ENCODE measurements at regions not wholly inside any gene's neighbourhood (a gene's known extent, or its start where the extent isn't known, plus 50 kb on each side); places are given as distances from the start of the nearest gene placed in this dataset.
"Not testable (repeated sequence)": the region's sequence is repeated elsewhere in the genome, so short reads cannot be mapped to it uniquely, and the experiment has no call there.

DNA sequence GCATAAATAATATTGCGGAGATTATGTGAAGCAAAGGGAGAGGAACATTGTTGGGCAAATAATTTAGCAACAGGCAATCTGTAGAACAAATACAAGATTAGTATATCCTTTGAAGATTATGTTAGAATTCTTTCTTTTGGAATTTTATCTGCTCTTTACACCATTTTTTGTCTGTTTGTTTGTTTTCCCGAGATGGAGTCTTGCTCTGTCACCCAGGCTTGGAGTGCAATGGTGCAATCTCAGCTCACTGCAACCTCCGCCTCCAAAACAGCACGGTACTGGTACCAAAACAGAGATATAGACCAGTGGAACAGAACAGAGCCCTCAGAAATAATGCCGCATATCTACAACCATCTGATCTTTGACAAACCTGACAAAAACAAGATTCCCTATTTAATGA is 250.3 kb downstream of the FSIP2 start:
- DNase-seq (ENCODE audit: extremely low read depth in 1 of 4, low spot score in 3 of 4); H2AFZ ChIP-seq (ENCODE audit: low read depth, low read length); H3K4me2 ChIP-seq (ENCODE audit: insufficient read depth, low read length); H3K4me1 ChIP-seq (replicated peaks in 1 of 2; ENCODE audit: control insufficient read depth in 2 of 2, insufficient read depth in 2 of 2, low read length in 2 of 2); H3K4me3 ChIP-seq; H3K36me3 ChIP-seq (ENCODE audit: control insufficient read depth, insufficient read depth, low read length); H3K9me1 ChIP-seq (ENCODE audit: control insufficient read depth, insufficient read depth, low read length); H3K9ac ChIP-seq (ENCODE audit: insufficient read depth in 1 of 2, low read depth in 2 of 2, low read length in 2 of 2); intact Hi-C loops (cut with micrococcal nuclease); POLR2A ChIA-PET; H4K20me1 ChIP-seq (replicated peaks; ENCODE audit: control insufficient read depth, insufficient read depth, low read length); H3K79me2 ChIP-seq (ENCODE audit: control insufficient read depth, insufficient read depth, low read length); H3K27ac ChIP-seq (ENCODE audit: extremely low read depth, low read depth, low read length); H3K27me3 ChIP-seq (ENCODE audit: control insufficient read depth in 2 of 2, insufficient read depth in 2 of 2, low read length in 2 of 2); CTCF ChIA-PET (ENCODE audit: low intra/inter-chr PET ratio); ATAC-seq; FAIRE-seq; H3K9me3 ChIP-seq (replicated peaks; ENCODE audit: control insufficient read depth, insufficient read depth, low read depth, low read length); BruUV-seq (replicated peaks); in situ Hi-C loops (cut with MboI): not testable (repeated sequence)
- 1% methylated on average over 5 of the region's 5 CpGs for WGBS (ENCODE audit: insufficient coverage, low coverage, missing lambda C conversion rate)

DNA sequence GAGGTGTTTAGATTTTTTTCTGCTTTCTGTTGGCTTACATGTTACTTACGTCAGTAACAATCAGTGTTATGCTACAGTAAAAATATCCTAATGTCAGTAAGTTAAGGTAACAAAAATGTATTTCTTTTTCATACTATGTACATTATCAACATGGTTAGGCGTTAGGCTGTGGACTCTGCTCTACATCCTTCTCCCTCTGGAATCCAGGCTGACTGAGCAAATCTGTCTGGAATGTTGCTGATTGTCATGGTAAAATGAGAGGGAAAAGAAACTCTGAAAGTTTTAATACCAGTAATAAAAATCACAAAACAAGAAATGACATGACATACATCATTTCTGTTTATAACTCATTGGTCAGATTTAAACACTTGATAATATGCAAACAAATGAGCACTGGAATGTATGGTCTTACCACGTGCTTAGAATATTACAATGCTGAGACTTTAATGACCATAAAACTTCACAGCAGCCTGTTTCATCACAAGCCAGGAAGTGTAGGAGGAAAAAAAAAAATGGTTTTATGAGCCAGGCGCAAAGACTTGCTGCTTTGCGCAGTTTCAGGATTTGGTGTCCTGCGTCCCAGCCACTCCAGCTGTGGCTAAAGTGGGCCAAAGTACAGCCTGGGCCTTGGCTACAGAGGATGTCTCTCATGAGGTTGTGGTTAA is 252.4 kb downstream of the FSIP2 start:
- Histone ChIP-seq H3K4me1 (replicated peaks in 1 of 2; ENCODE audit: control insufficient read depth in 2 of 2, insufficient read depth in 2 of 2, low read length in 2 of 2) (no peaks in the 10 kb centered on the region), H3K4me3 (no peak overlapping the region), H3K27ac (ENCODE audit: extremely low read depth, low read depth, low read length) (no peak overlapping the region), H3K9me3 (replicated peaks; ENCODE audit: control insufficient read depth, insufficient read depth, low read depth, low read length) (no peaks in the 10 kb centered on the region), H3K36me3 (ENCODE audit: control insufficient read depth, insufficient read depth, low read length) (no peaks in the 10 kb centered on the region), H3K27me3 (ENCODE audit: control insufficient read depth in 2 of 2, insufficient read depth in 2 of 2, low read length in 2 of 2) (no peaks in the 10 kb centered on the region), H2AFZ (ENCODE audit: low read depth, low read length) (no peak overlapping the region), H3K9ac (ENCODE audit: insufficient read depth in 1 of 2, low read depth in 2 of 2, low read length in 2 of 2) (no peak overlapping the region), H3K79me2 (ENCODE audit: control insufficient read depth, insufficient read depth, low read length) (no peaks in the 10 kb centered on the region), H4K20me1 (replicated peaks; ENCODE audit: control insufficient read depth, insufficient read depth, low read length) (no peaks in the 10 kb centered on the region), H3K4me2 (ENCODE audit: insufficient read depth, low read length) (no peak overlapping the region), H3K9me1 (ENCODE audit: control insufficient read depth, insufficient read depth, low read length) (no peaks in the 10 kb centered on the region)
- 8% methylated on average over 6 of the region's 6 CpGs for WGBS (ENCODE audit: insufficient coverage, low coverage, missing lambda C conversion rate)
- intact Hi-C loops (cut with micrococcal nuclease): no loop called here
- in situ Hi-C loops (cut with MboI): no loop called here
- ATAC-seq: no peak
- POLR2A ChIA-PET: no interaction called here
- TF ChIP-seq ETV1 (tag; conservative IDR thresholded peaks at IDR 0.05; ENCODE audit: low read depth) (no peak), SIRT6 (IDR thresholded peaks at IDR 0.05; ENCODE audit: low read depth, low read length) (no peak), NFIX (CRISPR knock-in tag; IDR thresholded peaks at IDR 0.05; ENCODE audit: low read depth) (no peak)
- TF ChIP-seq, protein P1, sequence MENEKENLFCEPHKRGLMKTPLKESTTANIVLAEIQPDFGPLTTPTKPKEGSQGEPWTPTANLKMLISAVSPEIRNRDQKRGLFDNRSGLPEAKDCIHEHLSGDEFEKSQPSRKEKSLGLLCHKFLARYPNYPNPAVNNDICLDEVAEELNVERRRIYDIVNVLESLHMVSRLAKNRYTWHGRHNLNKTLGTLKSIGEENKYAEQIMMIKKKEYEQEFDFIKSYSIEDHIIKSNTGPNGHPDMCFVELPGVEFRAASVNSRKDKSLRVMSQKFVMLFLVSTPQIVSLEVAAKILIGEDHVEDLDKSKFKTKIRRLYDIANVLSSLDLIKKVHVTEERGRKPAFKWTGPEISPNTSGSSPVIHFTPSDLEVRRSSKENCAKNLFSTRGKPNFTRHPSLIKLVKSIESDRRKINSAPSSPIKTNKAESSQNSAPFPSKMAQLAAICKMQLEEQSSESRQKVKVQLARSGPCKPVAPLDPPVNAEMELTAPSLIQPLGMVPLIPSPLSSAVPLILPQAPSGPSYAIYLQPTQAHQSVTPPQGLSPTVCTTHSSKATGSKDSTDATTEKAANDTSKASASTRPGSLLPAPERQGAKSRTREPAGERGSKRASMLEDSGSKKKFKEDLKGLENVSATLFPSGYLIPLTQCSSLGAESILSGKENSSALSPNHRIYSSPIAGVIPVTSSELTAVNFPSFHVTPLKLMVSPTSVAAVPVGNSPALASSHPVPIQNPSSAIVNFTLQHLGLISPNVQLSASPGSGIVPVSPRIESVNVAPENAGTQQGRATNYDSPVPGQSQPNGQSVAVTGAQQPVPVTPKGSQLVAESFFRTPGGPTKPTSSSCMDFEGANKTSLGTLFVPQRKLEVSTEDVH (IDR thresholded peaks at IDR 0.05; ENCODE audit: low read depth, partially characterized antibody): no peak
- DNase-seq (ENCODE audit: extremely low read depth in 1 of 4, low spot score in 3 of 4): no peak
- CTCF ChIA-PET (ENCODE audit: low intra/inter-chr PET ratio): no interaction called here
- FAIRE-seq: no peak
- BruUV-seq (replicated peaks): no TSS peak
